NCI-H226 (cell line): ENCODE measurements at regions not wholly inside any gene's neighbourhood (a gene's known extent, or its start where the extent isn't known, plus 50 kb on each side); places are given as distances from the start of the nearest gene placed in this dataset.
A peak's percentile ranks its signal among the peaks of the same experiment; 100 is the strongest.
"Not testable (repeated sequence)": the region's sequence is repeated elsewhere in the genome, so short reads cannot be mapped to it uniquely, and the experiment has no call there.

Experiments
- DNase-seq: peaks from one replicate; pipeline ENCODE4 v3.0.0-alpha.2; 2015

GRCh38 chr6:97689078-97689754 is 406.2 kb upstream of the MMS22L start:
- DNase-seq = no peak

GRCh38 chr6:97697456-97697855 is 414.4 kb upstream of the MMS22L start:
- peak; percentile 65 for DNase-seq

GRCh38 chr6:97701801-97702200 is 418.8 kb upstream of the MMS22L start:
- no peak for DNase-seq

- DNase-seq = no peak
These were observed 419.2 kb upstream of the MMS22L start for GRCh38 chr6:97702248-97702647.

- DNase-seq = no peak
These were observed 420.6 kb upstream of the MMS22L start for GRCh38 chr6:97703661-97704060.

- no peak for DNase-seq
These were observed 422.6 kb upstream of the MMS22L start for GRCh38 chr6:97705568-97705967.

GRCh38 chr6:97712751-97713150 is 429.7 kb upstream of the MMS22L start:
- DNase-seq = no peak

GRCh38 chr6:97714772-97715171 is 431.8 kb upstream of the MMS22L start:
- no peak for DNase-seq

- DNase-seq = no peak
These were observed 434.1 kb upstream of the MMS22L start for GRCh38 chr6:97717086-97717485.

- DNase-seq = no peak
These were observed 443.4 kb upstream of the MMS22L start for GRCh38 chr6:97726378-97726777.

GRCh38 chr6:97732045-97732444 is 449.0 kb upstream of the MMS22L start:
- DNase-seq = no peak

- DNase-seq = no peak
These were observed 474.6 kb upstream of the MMS22L start for GRCh38 chr6:97757575-97757974.

- DNase-seq = peak; percentile 10
These were observed 482.4 kb upstream of the MMS22L start for GRCh38 chr6:97765461-97765860.

- DNase-seq = no peak
These were observed 488.4 kb upstream of the MMS22L start for GRCh38 chr6:97771372-97771771.

GRCh38 chr6:97775012-97775411 is 492.0 kb upstream of the MMS22L start:
- DNase-seq = no peak

GRCh38 chr6:97778290-97779038 is 495.4 kb upstream of the MMS22L start:
- no peak for DNase-seq

- not testable (repeated sequence) for DNase-seq
These were observed 496.2 kb upstream of the MMS22L start for GRCh38 chr6:97779039-97779766.

GRCh38 chr6:97790926-97791590 is 508.0 kb upstream of the MMS22L start:
- DNase-seq = no peak

GRCh38 chr6:97805596-97805995 is 522.6 kb upstream of the MMS22L start:
- DNase-seq = no peak

- no peak for DNase-seq
These were observed 529.9 kb upstream of the MMS22L start for GRCh38 chr6:97812940-97813339.

- no peak for DNase-seq
These were observed 531.0 kb upstream of the MMS22L start for GRCh38 chr6:97813889-97814567.

GRCh38 chr6:97815301-97815812 is 532.3 kb upstream of the MMS22L start:
- DNase-seq = no peak

GRCh38 chr6:97816526-97816925 is 533.5 kb upstream of the MMS22L start:
- no peak for DNase-seq
